H4 (cell line): ENCODE measurements at regions not wholly inside any gene's neighbourhood (a gene's known extent, or its start where the extent isn't known, plus 50 kb on each side); places are given as distances from the start of the nearest gene placed in this dataset.
"Not testable (repeated sequence)": the region's sequence is repeated elsewhere in the genome, so short reads cannot be mapped to it uniquely, and the experiment has no call there.

Experiments used
- DNase-seq: peaks from one replicate; pipeline ENCODE4 v3.0.0-alpha.2; 2015; ENCODE audit warnings: low spot score

DNA sequence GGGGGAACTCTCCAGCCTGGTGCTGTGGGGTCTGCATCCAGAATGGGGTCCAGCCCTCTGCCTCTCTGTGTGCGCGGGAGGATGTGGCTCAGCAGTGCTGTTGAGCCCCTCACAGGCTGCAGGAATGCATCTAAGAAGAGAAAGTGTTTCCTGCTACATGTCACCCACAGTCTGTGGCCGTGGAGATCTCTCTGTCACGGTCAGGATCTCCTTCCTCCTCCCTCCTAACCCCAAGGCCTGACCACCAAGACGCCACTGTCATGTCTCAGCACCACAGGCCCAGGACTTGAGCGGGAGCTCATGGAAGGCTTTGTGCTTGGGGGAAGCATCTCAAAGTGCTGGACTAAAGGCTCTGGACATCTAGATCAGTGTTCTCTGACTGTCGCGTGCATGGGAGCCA is 90.1 kb downstream of the SREK1 start:
- DNase-seq, result no peak

GRCh38 chr5:66238435-66238834 is 94.3 kb downstream of the SREK1 start:
- DNase-seq, result no peak

DNA sequence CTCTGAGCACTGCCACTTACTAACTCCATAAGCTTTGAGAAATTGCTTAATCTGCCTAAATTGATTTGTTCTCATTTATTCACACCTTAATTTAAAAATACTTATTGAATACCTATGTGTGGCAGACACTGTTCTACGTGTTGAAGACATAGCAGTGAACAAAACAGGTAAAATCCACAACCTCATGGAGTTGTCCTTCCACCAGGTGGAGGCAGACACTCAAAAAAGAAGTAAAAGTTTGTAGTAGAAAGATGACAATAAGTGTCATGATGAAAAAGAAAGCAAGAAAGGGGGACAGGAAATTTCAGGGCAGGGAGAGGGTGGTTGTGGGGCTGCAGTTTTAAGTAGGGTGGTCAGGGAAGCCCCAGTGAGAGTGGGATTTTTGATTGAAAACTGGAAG is 94.9 kb downstream of the SREK1 start:
- no peak for DNase-seq

DNA sequence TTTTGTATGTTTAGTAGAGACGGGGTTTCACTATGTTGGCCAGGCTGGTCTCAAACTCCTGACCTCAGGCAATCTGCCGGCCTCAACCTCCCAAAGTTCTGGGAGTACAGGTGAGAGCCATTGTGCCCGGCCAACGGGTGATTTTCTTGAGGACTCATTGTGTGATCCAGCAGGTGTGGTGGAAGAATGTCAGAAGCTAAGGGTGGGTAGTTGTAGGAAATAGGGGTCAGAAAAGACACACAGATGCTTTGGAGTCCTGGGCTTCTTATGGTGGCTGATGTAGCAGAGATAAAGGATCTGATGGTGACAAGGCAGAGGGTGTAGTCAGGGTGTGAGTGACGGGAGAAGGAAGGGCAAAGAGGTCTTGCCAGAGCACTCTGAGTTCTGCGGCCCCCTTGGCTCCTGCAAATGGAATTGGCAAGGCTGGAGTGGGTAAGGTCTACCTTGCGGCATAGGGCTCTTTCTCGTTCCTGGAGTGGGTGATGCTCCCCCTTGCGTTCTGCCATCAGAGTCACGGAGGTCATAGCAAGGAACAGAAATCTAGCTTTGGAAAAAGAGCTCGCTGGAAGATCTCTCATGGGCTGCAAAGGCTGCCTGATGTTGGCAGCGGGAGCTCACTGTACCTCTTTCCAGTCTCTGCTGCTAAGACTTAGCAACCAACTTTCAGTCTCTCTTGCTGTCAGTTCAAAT is 97.2 kb downstream of the SREK1 start:
- DNase-seq, result no peak

DNA sequence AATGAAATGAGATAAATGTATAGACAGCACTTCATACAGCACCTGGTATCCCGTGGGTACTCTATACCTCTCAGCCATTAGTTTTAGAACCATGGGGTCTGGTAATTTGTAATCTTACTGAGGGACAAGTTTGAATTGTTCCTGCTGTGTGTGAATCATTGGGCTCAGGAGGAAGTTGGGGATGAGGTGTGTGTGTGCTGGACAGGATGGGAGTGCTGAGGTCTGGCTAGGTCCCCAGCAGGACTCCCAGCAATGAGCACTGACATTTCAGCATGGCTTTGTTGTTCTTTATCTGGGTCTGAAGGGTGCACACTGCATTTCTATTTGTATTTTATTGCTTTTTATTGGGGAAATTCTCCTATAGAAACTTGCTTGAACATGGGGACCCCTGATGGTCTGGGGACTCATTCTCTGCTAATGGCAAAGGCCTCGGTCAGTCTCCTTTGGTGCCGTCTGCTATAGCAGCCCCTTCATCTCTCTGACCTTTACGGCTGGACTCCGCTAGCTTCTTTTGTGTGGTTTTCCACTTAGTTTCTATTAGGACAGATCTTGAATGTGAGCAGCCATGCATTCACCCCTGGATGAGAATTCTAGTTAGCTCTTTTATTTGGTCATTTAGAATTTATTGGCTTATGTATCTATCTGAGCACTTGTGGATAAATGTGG is 98.1 kb downstream of the SREK1 start:
- DNase-seq, result no peak

DNA sequence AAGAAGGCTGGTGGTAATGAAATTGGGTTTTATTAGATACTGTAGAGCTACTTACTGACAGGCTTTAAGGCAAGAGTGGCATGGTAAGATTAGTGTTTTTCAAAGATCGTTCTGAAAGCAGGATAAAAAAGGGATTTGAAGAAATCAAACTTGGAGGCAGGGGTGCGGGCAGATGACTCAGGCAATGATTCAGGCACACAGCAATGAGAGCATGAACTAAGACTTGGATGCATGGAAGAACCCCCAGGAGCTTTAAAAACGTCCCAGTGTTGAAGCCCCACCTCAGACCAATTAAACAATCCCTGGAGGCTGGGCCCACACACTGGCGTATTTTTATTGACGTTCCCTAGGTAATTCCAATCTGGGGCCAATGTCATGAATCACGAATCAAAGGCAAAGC is 102.5 kb downstream of the SREK1 start:
- no peak for DNase-seq

GRCh38 chr5:66247176-66247960 is 103.3 kb downstream of the SREK1 start:
- peak; percentile 84 for DNase-seq

- no peak for DNase-seq
These were observed 104.8 kb downstream of the SREK1 start for GRCh38 chr5:66248874-66249273.

DNA sequence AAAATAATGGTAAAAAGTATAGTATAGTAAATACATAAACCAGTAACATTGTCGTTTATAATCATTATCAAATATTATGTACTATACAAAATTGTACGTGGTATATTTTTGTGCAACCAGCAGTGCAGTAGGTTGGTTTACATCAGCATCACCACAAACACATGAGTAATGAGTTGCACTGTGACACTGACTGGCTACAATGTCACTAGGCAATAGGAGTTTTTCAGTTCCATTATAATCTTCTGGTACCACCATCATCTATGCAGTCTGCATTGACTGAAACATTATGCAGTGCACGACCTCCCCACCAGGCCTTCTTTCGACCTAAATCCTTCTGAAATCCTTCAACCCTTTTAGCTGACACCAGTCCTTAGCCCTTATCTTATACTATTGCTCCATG is 105.8 kb downstream of the SREK1 start:
- DNase-seq, result no peak

GRCh38 chr5:66252849-66253248 is 108.7 kb downstream of the SREK1 start:
- no peak for DNase-seq

DNA sequence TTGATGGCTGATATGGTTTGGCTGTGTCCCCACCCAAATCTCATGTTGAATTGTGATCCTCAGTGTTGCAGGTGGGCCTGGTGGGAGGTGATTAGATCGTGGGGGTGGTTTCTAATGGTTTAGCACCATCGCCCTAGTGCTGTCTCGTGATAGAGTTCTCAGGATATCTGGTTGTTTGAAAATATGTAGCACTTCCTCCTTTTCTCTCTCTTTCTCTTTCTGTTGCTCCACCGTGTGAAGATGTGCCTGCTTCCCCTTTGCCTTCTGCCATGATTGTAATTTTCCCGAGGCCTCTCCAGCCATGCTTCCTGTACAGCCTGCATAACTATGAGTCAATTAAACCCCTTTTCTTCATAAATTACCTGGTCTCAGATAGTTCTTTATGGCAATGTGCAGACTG is 111.6 kb downstream of the SREK1 start:
- no peak for DNase-seq

DNA sequence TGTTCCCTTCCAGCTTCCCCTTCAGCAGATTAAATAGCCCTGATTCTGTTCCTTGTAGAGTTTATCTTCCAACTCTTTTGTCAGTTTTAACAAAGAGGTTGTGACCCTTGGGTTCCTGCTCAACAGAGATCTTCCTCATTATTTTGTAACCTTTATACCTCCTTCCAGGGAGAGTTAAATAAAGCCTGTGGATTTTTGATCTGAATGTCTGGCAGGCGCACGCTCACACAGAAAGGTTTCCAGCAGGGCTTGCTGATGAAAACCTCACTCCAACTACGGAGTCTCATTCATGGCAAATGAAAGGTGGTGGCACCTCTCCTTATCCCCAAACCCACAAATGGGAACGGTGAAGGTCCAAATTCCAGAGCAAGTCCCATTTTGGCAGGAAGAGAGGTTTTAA is 129.0 kb downstream of the SREK1 start:
- DNase-seq, result no peak

DNA sequence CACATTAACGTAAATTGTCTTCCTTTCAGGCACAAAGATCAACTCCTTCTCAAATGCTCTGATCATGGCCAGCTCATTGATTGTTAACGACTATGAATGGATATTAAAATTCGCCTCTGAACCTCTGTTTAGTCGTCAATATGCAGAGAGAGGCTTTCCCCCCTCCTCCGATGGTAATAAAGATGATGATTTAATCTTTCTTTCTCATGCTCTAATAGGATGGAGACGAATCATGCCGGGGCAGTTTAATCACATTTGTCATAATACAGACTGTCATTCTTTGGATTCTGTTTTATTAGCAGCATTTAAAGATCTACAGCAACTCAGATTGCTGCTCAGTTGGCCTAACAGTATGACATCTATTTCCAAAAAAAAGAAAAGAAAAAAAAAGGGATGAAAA is 132.9 kb downstream of the SREK1 start:
- no peak for DNase-seq

- no peak for DNase-seq
These were observed 133.9 kb downstream of the SREK1 start for GRCh38 chr5:66277981-66278380.

DNA sequence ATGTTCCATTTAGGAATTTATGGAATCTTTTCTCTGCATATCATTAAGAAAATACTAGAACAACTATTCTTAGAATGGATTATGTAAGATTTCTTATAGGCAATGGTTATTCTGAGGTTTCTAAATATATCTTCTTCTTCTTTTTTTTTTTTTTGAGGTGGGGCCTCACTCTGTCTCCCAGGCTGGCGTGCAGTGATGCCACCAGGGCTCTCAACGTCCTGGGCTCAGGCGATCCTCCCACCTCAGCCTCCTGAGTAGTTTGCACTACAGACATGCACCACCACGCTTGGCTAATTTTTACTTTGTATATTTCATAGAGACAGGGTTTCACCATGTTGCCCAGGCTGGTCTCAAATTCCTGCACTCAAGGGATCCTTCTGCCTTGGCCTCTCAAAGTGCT is 137.2 kb downstream of the SREK1 start:
- DNase-seq, result no peak

DNA sequence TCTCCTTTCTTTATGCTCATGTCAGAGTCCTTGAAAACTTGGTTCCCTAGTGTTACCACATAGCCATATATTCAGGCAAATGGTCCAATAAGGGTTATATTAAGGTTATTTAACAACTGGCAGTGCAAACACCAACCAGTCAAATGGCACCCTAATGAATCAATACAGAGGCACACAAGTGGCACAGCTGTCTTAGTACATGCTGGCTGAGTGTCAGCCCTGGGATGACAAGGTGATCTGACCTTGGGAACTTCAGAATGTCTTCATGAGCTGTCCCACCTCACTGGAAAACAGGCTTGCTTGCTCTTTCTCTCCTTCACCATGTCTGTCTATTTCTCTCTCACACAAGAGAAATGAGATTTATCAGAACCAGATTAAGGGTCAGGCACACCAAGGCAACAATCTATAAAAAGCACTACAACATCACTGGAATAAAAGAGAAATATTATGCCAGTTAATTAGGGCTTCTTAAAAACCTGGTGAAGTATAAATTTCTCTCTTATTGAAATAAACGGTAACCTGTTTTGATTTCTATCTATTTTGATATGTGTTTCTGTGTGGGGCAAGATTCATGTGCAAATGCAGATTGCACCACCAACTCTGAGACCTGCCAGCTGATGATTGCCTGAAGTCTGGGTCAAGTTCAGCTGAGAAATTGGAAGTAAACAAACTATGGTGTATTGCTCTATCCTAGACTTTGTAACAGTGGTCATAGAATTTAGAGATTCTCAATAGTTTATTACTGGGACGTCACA is 140.7 kb downstream of the SREK1 start:
- DNase-seq, result no peak

GRCh38 chr5:66285343-66285922 is 141.3 kb downstream of the SREK1 start:
- no peak for DNase-seq

- no peak for DNase-seq
These were observed 147.7 kb downstream of the SREK1 start for GRCh38 chr5:66291771-66292170.

GRCh38 chr5:66293851-66294250 is 149.8 kb downstream of the SREK1 start:
- DNase-seq, result not testable (repeated sequence)

DNA sequence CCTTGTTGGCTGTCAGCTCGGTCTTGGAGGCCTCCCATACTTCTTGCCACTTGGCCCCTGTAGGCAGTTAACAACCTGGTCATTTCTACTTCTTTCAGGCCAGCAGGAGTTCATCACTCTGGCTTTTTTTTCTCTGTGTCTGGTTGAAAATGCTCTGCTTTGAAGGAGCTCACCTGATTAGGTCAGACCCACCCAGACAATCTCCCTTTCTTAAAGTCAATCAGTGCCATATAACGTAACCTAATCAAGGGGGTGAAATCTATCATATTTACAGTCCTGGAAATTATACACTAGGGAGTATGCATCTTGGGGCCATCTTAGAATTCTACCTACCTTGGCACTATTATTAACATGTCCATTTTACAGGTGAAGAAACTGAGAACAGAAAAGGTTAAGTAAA is 155.4 kb downstream of the SREK1 start:
- DNase-seq, result no peak

DNA sequence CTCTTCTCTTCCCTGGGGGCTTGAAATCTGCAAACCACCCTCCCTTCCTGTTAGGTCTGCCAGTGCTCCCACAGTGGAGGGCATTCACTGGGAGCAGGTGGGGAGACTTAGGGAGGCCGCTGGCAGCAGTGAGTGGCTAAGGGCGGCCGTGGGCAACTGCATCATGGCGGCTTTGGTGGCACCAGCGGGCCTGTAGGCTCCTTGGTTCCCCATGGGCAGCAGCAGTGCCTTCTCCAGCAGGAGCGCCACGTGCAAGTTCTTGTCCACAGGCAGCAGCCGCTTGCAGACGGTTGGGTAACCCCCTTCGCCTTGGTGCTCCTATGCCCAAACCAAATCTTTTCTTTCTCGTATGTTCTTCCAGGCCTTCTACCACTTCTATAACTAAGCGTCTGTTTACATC is 158.2 kb downstream of the SREK1 start:
- DNase-seq, result no peak
